K562 (cell line): ENCODE measurements at regions not wholly inside any gene's neighbourhood (a gene's known extent, or its start where the extent isn't known, plus 50 kb on each side); places are given as distances from the start of the nearest gene placed in this dataset.

Experiments used
- ATAC-seq: fragments of 200-7000 bp; cut with Tn5 transposase; 3 replicates; pipeline ENCODE4 v1.9.1; 2020; ENCODE audit warnings: moderate library complexity
- BruUV-seq: library from RNA; stranded (reverse); fragments of 400-500 nt; replicated peaks from 2 replicates; lab custom pipeline; 2021; lab: Mats Ljungman, UMichigan
- CTCF ChIA-PET: fragments of 300-600 bp; formaldehyde crosslinking; extraction: SDS; loops from one replicate; lab custom pipeline; 2021; ENCODE audit warnings: low intra/inter-chr PET ratio; lab: Yijun Ruan, JAX
- POLR2A ChIA-PET: fragments of 300-600, 350-650 bp; sonication (Branson Sonifier 250); formaldehyde crosslinking; extraction: SDS; loops from one replicate; lab custom pipeline; 2021; ENCODE audit warnings: antibody characterized with exemption, inconsistent platforms; lab: Yijun Ruan, JAX
- DNase-seq, 4 experiments: peaks; one replicate each; pipeline versions ENCODE4 v3.0.0 to v3.0.0-alpha.2; 2011 to 2018; ENCODE audit warnings: low spot score in 3 of 4, mixed read lengths in 3 of 4; ENCODE audit errors: extremely low read depth in 1 of 4
- FAIRE-seq: peaks from 2 replicates; lab custom pipeline; 2011; peaks lifted over from hg19 to GRCh38; lab: Jason Lieb, UNC
- H2AFZ ChIP-seq: 2 replicates; pipeline ENCODE4 v1.6.0; 2011; ENCODE audit warnings: low read depth, low read length, control low read depth, inconsistent platforms
- H3K27ac ChIP-seq: fragments of 200-600 bp; 3 replicates; pipeline ENCODE4 v1.8.0; 2011; ENCODE audit warnings: low read depth, mild to moderate bottlenecking, control low read depth, inconsistent platforms, low read length, moderate library complexity, mixed read lengths; ENCODE audit errors: extremely low read depth
- H3K27me3 ChIP-seq, 2 experiments: fragments of 300-600 bp in 1 of 2; 2 replicates in 1 of 2; 3 replicates in 1 of 2; pipeline versions ENCODE4 v1.6.0 to v1.8.0; 2011; ENCODE audit warnings: inconsistent platforms in 2 of 2, low read length in 2 of 2, mild to moderate bottlenecking in 1 of 2, mixed read lengths in 1 of 2, moderate library complexity in 1 of 2; ENCODE audit not compliant: control insufficient read depth in 2 of 2, insufficient read depth in 2 of 2
- H3K36me3 ChIP-seq: fragments of 300-600 bp; 3 replicates; pipeline ENCODE4 v1.8.0; 2011; ENCODE audit warnings: mild to moderate bottlenecking, low read length, inconsistent platforms; ENCODE audit not compliant: control insufficient read depth, insufficient read depth
- H3K4me1 ChIP-seq, 2 experiments: fragments of 200-600 bp in 1 of 2; replicated peaks in 1 of 2; 2 replicates in 1 of 2; 3 replicates in 1 of 2; pipeline versions ENCODE4 v1.5.1 to v1.8.0; 2011; ENCODE audit warnings: inconsistent platforms in 2 of 2, low read length in 2 of 2, mild to moderate bottlenecking in 1 of 2, mixed read lengths in 1 of 2, moderate library complexity in 1 of 2; ENCODE audit not compliant: control insufficient read depth in 2 of 2, insufficient read depth in 2 of 2
- H3K4me2 ChIP-seq: 2 replicates; pipeline ENCODE4 v1.6.1; 2011; ENCODE audit warnings: low read length, control low read depth, inconsistent platforms, mixed read lengths; ENCODE audit not compliant: insufficient read depth
- H3K4me3 ChIP-seq: fragments of 200-600 bp; sonication (generic), shearing (Covaris generic); 2 replicates; pipeline ENCODE4 v1.5.1; 2016; ENCODE audit warnings: control low read depth, inconsistent platforms
- H3K79me2 ChIP-seq: fragments of 200-600 bp; 3 replicates; pipeline ENCODE4 v1.8.0; 2011; ENCODE audit warnings: low read length, inconsistent platforms; ENCODE audit not compliant: control insufficient read depth, insufficient read depth
- H3K9ac ChIP-seq, 2 experiments: 2 replicates each; pipeline versions ENCODE4 v1.6.0 to v1.6.1; 2011; ENCODE audit warnings: low read depth in 2 of 2, low read length in 2 of 2, control low read depth in 1 of 2, inconsistent platforms in 1 of 2, mild to moderate bottlenecking in 1 of 2, mixed read lengths in 1 of 2; ENCODE audit not compliant: insufficient read depth in 1 of 2
- H3K9me1 ChIP-seq: one replicate; pipeline ENCODE4 v1.6.0; 2011; ENCODE audit warnings: inconsistent platforms, mild to moderate bottlenecking, low read length, moderate library complexity; ENCODE audit not compliant: control insufficient read depth, insufficient read depth
- H3K9me3 ChIP-seq: replicated peaks from 2 replicates; pipeline ENCODE4 v1.5.1; 2011; ENCODE audit warnings: low read depth, low read length, inconsistent platforms; ENCODE audit not compliant: control insufficient read depth, insufficient read depth
- H4K20me1 ChIP-seq: replicated peaks from 2 replicates; pipeline ENCODE4 v1.6.1; 2011; ENCODE audit warnings: low read length, inconsistent platforms, mixed read lengths; ENCODE audit not compliant: control insufficient read depth, insufficient read depth
- ARID1B ChIP-seq: fragments of 450-650 bp; IDR thresholded peaks from 2 replicates; pipeline ENCODE4 v1.6.1; 2016; ENCODE audit warnings: antibody characterized with exemption, mild to moderate bottlenecking, inconsistent platforms
- EP400 ChIP-seq: fragments of 450-650 bp; IDR thresholded peaks from 2 replicates; pipeline ENCODE4 v1.6.1; 2017; ENCODE audit warnings: antibody characterized with exemption, mild to moderate bottlenecking, moderate library complexity
- FOXJ2 ChIP-seq: fragments of 200-800 bp; sonication (Bioruptor generic); IDR thresholded peaks from 2 replicates; pipeline ENCODE4 v1.6.1; 2016; ENCODE audit warnings: missing genetic modification characterization, missing compliant biosample characterization
- FOXK2 ChIP-seq, 2 experiments: fragments of 450-650 bp; IDR thresholded peaks in 1 of 2; conservative IDR thresholded peaks in 1 of 2; 2 replicates each; pipeline ENCODE4 v1.6.1; 2016; ENCODE audit warnings: low read depth in 2 of 2, mild to moderate bottlenecking in 1 of 2
- FOXM1 ChIP-seq, 2 experiments: fragments of 450-650 bp in 1 of 2; sonication (generic) in 1 of 2; formaldehyde crosslinking in 1 of 2; IDR thresholded peaks; 2 replicates each; pipeline versions ENCODE4 v1.6.1 to v1.9.0; 2017 to 2022; ENCODE audit warnings: low read depth in 2 of 2, mild to moderate bottlenecking in 2 of 2, missing genetic modification reagents in 1 of 2, moderate library complexity in 1 of 2
- GTF2E2 ChIP-seq: fragments of 200-800 bp; sonication (Bioruptor generic); IDR thresholded peaks from 2 replicates; pipeline ENCODE4 v1.6.1; 2016; ENCODE audit warnings: missing genetic modification characterization, missing compliant biosample characterization
- NONO ChIP-seq, 2 experiments: fragments of 200-400 bp in 1 of 2; fragments of 450-650 bp in 1 of 2; formaldehyde crosslinking in 1 of 2; IDR thresholded peaks; 2 replicates each; pipeline ENCODE4 v1.6.1; 2017; ENCODE audit warnings: low read depth in 2 of 2, mild to moderate bottlenecking in 2 of 2, moderate library complexity in 2 of 2, low read length in 1 of 2
- POLR2H ChIP-seq: IDR thresholded peaks from 2 replicates; pipeline ENCODE4 v1.6.1; 2016; ENCODE audit warnings: missing genetic modification characterization, low read depth, mild to moderate bottlenecking, control low read depth, missing compliant biosample characterization, moderate library complexity
- RAD21 ChIP-seq, 2 experiments: fragments of 250-450 bp in 1 of 2; fragments of 450-650 bp in 1 of 2; sonication (Bioruptor Pico) in 1 of 2; formaldehyde crosslinking in 1 of 2; IDR thresholded peaks in 1 of 2; conservative IDR thresholded peaks in 1 of 2; 2 replicates each; pipeline versions ENCODE4 v1.4.0 to v1.8.0; 2020 to 2022; ENCODE audit warnings: mild to moderate bottlenecking in 2 of 2, moderate library complexity in 1 of 2
- SNRNP70 ChIP-seq: fragments of 200-400 bp; formaldehyde crosslinking; optimal IDR thresholded peaks from 2 replicates; pipeline ENCODE3; 2017; ENCODE audit warnings: low read depth, low read length
- YY1 ChIP-seq, 3 experiments: IDR thresholded peaks; 2 replicates each; pipeline ENCODE4 v1.6.1; 2011; ENCODE audit warnings: low read length in 2 of 3, mild to moderate bottlenecking in 2 of 3, moderate library complexity in 2 of 3, borderline replicate concordance in 1 of 3, control low read depth in 1 of 3, low read depth in 1 of 3; ENCODE audit not compliant: insufficient read depth in 3 of 3, insufficient replicate concordance in 2 of 3, control insufficient read depth in 1 of 3, insufficient read length in 1 of 3; ENCODE audit errors: extremely low read depth in 1 of 3
- ZNF165 ChIP-seq: fragments of 250-450 bp; sonication (Bioruptor Pico); IDR thresholded peaks from 2 replicates; pipeline ENCODE4 v1.4.0; 2020; ENCODE audit warnings: borderline replicate concordance
- ZNF217 ChIP-seq: sonication (generic); formaldehyde crosslinking; IDR thresholded peaks from 2 replicates; pipeline ENCODE4 v1.8.0; 2022; ENCODE audit warnings: mild to moderate bottlenecking, missing genetic modification reagents
- WGBS: fragments of 100-300 bp; shearing (Covaris generic); methylation state at CpG from one replicate; pipeline ENCODE4 v1.1.6; 2016; ENCODE audit warnings: low coverage, mixed read lengths; ENCODE audit not compliant: insufficient coverage; ENCODE audit errors: missing lambda C conversion rate; 5-methylcytosine and 5-hydroxymethylcytosine counted together
- in situ Hi-C: fragments of 300-500 bp; cut with MboI; formaldehyde crosslinking; loops from 4 replicates; pipeline ENCODE4 v1.15.0; 2018; ENCODE audit warnings: inconsistent platforms, mixed read lengths
- intact Hi-C: fragments of 100-400 bp; cut with micrococcal nuclease; formaldehyde crosslinking; loops from 2 replicates; pipeline ENCODE4 v1.14.2; 2022
- TF ChIP-seq, protein P1 (sequence below), 2 experiments: IDR thresholded peaks; 2 replicates each; pipeline ENCODE4 v1.6.1; 2012; ENCODE audit warnings: improper control_type of control experiment in 2 of 2, low read depth in 2 of 2, low read length in 2 of 2, borderline replicate concordance in 1 of 2

DNA sequence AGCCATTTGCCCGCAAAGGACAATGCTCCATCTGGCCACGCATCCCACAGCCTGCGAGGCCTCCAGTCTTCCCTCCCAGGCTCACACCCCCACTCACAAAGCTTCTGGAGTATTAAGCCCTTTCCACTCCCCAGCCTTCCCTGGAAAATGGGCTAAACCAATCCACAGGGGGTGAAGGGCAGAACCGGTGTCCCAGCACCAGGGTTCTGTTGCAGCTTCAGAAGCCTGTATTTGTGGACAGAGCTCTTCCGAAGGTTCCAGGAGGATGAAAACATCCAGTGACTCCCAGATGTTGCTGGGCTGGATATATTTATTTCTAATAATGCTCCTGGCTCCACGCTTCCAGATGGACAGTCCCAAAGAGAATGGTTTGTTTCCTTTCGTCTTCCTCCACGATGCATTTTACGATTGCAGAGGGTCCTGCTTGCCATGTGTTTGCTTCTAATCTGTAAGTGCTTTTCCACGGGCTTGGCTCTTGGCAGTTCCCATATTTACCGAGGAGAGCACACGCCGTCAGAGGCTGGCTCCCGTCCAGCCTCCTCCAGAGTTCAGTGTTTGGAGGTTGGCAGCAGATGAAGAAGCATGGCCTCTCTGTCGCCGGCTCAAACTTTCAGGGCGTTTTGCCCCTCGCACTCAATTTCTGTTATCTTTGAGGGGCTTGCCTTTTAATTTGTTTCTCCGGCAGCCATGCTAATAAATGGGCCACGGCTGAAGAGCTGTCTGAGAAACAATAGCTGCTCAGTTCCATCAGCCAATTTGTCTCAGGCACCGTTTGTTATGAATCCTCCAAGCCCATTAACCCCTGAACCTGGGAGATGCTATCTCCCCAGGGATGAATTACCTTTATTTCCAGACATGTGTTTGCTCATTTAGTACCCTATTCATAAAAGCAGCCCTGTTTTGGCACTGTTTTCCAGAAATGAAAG lies 367.9 kb upstream of the PROK2 start:
- 4% methylated on average over 21 of the region's 21 CpGs for WGBS
- Histone ChIP-seq H3K9ac (peak overlapping the region; percentile 50 to 75; a peak in 3 of 4 replicates), H3K9me3 (peaks cover 2% of the 10 kb centered on the region; the same call in 1 of the 2 replicates), H3K4me1 (peaks cover 9 to 53% of the 10 kb centered on the region in 2 experiments; a peak in 4 of 5 replicates), H3K4me3 (peak overlapping the region; percentile 31), H3K4me2 (peak overlapping the region; percentile 86), H3K36me3 (no peaks in the 10 kb centered on the region), H3K27ac (peak overlapping the region; percentile 55), H3K79me2 (no peaks in the 10 kb centered on the region; the same call in 2 of the 3 replicates), H2AFZ (peak overlapping the region; percentile 78), H3K27me3 (no peaks in the 10 kb centered on the region), H4K20me1 (no peaks in the 10 kb centered on the region), H3K9me1 (no peaks in the 10 kb centered on the region)
- DNase-seq (peak; percentile 48 to 60 (median 54)), ATAC-seq (peak; percentile 63), FAIRE-seq (peak; percentile 67)
- in situ Hi-C loops (no loop called here), intact Hi-C loops (no loop called here)
- POLR2A ChIA-PET = interaction anchor here (0.9 to 1.9 kb wide), 3 partner anchors 10 to 134 kb away, joined by 3 to 7 read pairs (median 4); no protein-coding TSS in a partner anchor
- TSS peak; percentile 86 for BruUV-seq
- CTCF ChIA-PET = no interaction called here
- TF ChIP-seq FOXK2 (conservative IDR thresholded peaks at IDR 0.05 in 1 of 2, IDR thresholded peaks at IDR 0.05 in 1 of 2; ENCODE audit: low read depth in 2 of 2) (peak in 1 of 2 experiments; percentile 99; a peak in 2 of 4 replicates), ZNF165 (no peak), POLR2H (tag) (peak; percentile 78), GTF2E2 (tag) (peak; percentile 60; the same call in 1 of the 2 replicates), ARID1B (peak; percentile 21; the same call in 1 of the 2 replicates), RAD21 (CRISPR knock-in tag; conservative IDR thresholded peaks at IDR 0.05 in 1 of 2, IDR thresholded peaks at IDR 0.05 in 1 of 2) (0 out of 4 replicates have a peak, but pooled peaks of 1 of the 2 experiments have one; percentile 10), SNRNP70 (no peak), NONO (IDR thresholded peaks at IDR 0.05; ENCODE audit: low read depth in 2 of 2, low read length in 1 of 2) (peak in 1 of 2 experiments; percentile 98; a peak in 2 of 4 replicates), FOXM1 (IDR thresholded peaks at IDR 0.05; ENCODE audit: low read depth) (peak; percentile 42; the same call in 1 of the 2 replicates), FOXM1 (CRISPR knock-in tag; IDR thresholded peaks at IDR 0.05; ENCODE audit: low read depth) (no peak), EP400 (peak; percentile 61), YY1 (IDR thresholded peaks at IDR 0.05; ENCODE audit: borderline replicate concordance in 1 of 3, control insufficient read depth in 1 of 3, extremely low read depth in 1 of 3, insufficient read depth in 3 of 3, insufficient read length in 1 of 3, insufficient replicate concordance in 2 of 3, low read depth in 1 of 3, low read length in 2 of 3) (peak in 1 of 3 experiments; percentile 50), FOXJ2 (tag) (peak; percentile 58; the same call in 1 of the 2 replicates), ZNF217 (CRISPR knock-in tag) (no peak)
- TF ChIP-seq, protein P1, sequence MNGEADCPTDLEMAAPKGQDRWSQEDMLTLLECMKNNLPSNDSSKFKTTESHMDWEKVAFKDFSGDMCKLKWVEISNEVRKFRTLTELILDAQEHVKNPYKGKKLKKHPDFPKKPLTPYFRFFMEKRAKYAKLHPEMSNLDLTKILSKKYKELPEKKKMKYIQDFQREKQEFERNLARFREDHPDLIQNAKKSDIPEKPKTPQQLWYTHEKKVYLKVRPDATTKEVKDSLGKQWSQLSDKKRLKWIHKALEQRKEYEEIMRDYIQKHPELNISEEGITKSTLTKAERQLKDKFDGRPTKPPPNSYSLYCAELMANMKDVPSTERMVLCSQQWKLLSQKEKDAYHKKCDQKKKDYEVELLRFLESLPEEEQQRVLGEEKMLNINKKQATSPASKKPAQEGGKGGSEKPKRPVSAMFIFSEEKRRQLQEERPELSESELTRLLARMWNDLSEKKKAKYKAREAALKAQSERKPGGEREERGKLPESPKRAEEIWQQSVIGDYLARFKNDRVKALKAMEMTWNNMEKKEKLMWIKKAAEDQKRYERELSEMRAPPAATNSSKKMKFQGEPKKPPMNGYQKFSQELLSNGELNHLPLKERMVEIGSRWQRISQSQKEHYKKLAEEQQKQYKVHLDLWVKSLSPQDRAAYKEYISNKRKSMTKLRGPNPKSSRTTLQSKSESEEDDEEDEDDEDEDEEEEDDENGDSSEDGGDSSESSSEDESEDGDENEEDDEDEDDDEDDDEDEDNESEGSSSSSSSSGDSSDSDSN (IDR thresholded peaks at IDR 0.05; ENCODE audit: borderline replicate concordance in 1 of 2, low read depth in 2 of 2, low read length in 2 of 2) = 0 out of 4 replicates have a peak, but pooled peaks of 1 of the 2 experiments have one; percentile 8
